ENCODE measurements at regions not wholly inside any gene's neighbourhood (a gene's known extent, or its start where the extent isn't known, plus 50 kb on each side); places are given as distances from the start of the nearest gene placed in this dataset.

GRCh38 chr18:69349912-69350597 lies 50.6 kb upstream of the DOK6 start:
- H3K4me3 ChIP-seq (replicated peaks; ENCODE audit: low read depth, low read length), result no peak overlapping the region
- DNase-seq (ENCODE audit: extremely low read depth, low read depth), result no peak
- no peak for TF ChIP-seq CTCF (IDR thresholded peaks at IDR 0.05; ENCODE audit: low read depth, low read length, missing control alignments)
